ENCODE measurements at regions not wholly inside any gene's neighbourhood (a gene's known extent, or its start where the extent isn't known, plus 50 kb on each side); places are given as distances from the start of the nearest gene placed in this dataset.
"Not testable (repeated sequence)": the region's sequence is repeated elsewhere in the genome, so short reads cannot be mapped to it uniquely, and the experiment has no call there.

DNA sequence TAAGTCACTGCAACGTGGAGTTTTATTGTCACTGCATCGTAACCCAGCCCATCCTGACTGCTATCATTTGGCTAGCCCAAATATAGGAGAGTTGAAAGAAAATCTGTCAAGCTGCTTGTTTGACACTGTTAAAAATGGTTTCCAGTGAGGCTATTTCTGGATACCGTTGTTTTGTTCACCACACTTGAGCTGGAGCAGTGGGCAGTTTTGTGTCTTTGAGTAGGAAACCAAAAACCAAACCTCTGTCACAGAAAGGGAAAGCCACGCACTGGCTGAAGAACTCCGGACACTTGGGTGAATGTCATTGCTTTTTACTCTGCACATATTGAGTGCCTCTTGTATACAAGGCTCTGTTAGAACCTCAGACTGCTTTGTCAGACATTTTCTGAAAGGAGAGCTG lies 446.4 kb upstream of the CFAP20DC start:
- Histone ChIP-seq H3K4me2 (no peak overlapping the region), H3K4me3 (no peak overlapping the region), H3K9me3 (no peaks in the 10 kb centered on the region), H3K27ac (no peak overlapping the region), H3K4me1 (no peaks in the 10 kb centered on the region)
- ATAC-seq (no peak), DNase-seq (ENCODE audit: low read depth in 1 of 2, low spot score in 1 of 2) (no peak), FAIRE-seq (no peak)
- TF ChIP-seq ZFP36 (IDR thresholded peaks at IDR 0.05; ENCODE audit: borderline replicate concordance, partially characterized antibody) (no peak), ZNF302 (CRISPR knock-in tag; IDR thresholded peaks at IDR 0.05) (no peak), FOSL2 (IDR thresholded peaks at IDR 0.05) (no peak), FOSL2 (CRISPR knock-in tag; IDR thresholded peaks at IDR 0.05) (no peak), EHMT2 (IDR thresholded peaks at IDR 0.05; ENCODE audit: low read depth) (no peak), REST (IDR thresholded peaks at IDR 0.05) (no peak)
- ChIA-PET CTCF (no interaction called here), POLR2A (no interaction called here)
- WGBS (ENCODE audit: missing lambda C conversion rate) = 19% methylated on average over 5 of the region's 5 CpGs

DNA sequence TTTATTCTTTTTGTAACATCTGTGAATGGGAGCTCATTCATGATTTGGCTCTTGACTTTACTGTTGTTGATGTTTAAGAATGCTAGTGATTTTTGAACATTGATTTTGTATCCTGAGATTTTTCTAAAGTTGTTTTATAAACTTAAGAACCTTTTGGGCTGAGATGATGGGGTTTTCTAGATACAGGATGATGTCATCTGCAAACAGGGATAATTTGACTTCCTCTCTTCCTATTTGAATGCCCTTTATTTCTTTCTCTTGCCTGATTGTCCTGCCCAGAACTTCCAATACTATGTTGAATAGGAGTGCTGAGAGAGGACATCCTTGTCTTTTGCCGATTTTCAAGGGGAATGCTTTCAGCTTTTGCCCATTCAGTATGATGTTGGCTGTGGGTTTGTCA lies 445.1 kb upstream of the CFAP20DC start:
- POLR2A ChIA-PET, FAIRE-seq, CTCF ChIA-PET: not testable (repeated sequence)

GRCh38 chr3:59486520-59486919 lies 436.7 kb upstream of the CFAP20DC start:
- ATAC-seq = no peak
- POLR2A ChIA-PET = no interaction called here
- CTCF ChIA-PET = no interaction called here
- no peak for DNase-seq (ENCODE audit: low read depth in 1 of 2, low spot score in 1 of 2)
- Histone ChIP-seq H3K4me1 (no peaks in the 10 kb centered on the region), H3K9me3 (no peaks in the 10 kb centered on the region), H3K4me3 (no peak overlapping the region), H3K4me2 (no peak overlapping the region), H3K27ac (no peak overlapping the region)
- TF ChIP-seq MAZ (IDR thresholded peaks at IDR 0.05; ENCODE audit: borderline replicate concordance, low read depth, low read length) (no peak), POLR2AphosphoS2 (conservative IDR thresholded peaks at IDR 0.05; ENCODE audit: low read length) (no peak), RNF2 (IDR thresholded peaks at IDR 0.05; ENCODE audit: borderline replicate concordance, low read depth) (no peak), TP53 (CRISPR knock-in tag; IDR thresholded peaks at IDR 0.05) (no peak), FOSB (CRISPR knock-in tag; IDR thresholded peaks at IDR 0.05) (no peak), MAX (IDR thresholded peaks at IDR 0.05) (no peak), FOSL2 (IDR thresholded peaks at IDR 0.05) (no peak), FOSL2 (CRISPR knock-in tag; IDR thresholded peaks at IDR 0.05) (no peak), CBX8 (IDR thresholded peaks at IDR 0.05) (no peak), BHLHE40 (IDR thresholded peaks at IDR 0.05; ENCODE audit: low read depth, low read length) (no peak), KDM5A (IDR thresholded peaks at IDR 0.05) (no peak)
- TF ChIP-seq, protein P1, sequence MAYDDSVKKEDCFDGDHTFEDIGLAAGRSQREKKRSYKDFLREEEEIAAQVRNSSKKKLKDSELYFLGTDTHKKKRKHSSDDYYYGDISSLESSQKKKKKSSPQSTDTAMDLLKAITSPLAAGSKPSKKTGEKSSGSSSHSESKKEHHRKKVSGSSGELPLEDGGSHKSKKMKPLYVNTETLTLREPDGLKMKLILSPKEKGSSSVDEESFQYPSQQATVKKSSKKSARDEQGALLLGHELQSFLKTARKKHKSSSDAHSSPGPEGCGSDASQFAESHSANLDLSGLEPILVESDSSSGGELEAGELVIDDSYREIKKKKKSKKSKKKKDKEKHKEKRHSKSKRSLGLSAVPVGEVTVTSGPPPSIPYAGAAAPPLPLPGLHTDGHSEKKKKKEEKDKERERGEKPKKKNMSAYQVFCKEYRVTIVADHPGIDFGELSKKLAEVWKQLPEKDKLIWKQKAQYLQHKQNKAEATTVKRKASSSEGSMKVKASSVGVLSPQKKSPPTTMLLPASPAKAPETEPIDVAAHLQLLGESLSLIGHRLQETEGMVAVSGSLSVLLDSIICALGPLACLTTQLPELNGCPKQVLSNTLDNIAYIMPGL (CRISPR knock-in tag; IDR thresholded peaks at IDR 0.05; ENCODE audit: borderline replicate concordance) = no peak
- TF ChIP-seq, protein P2, sequence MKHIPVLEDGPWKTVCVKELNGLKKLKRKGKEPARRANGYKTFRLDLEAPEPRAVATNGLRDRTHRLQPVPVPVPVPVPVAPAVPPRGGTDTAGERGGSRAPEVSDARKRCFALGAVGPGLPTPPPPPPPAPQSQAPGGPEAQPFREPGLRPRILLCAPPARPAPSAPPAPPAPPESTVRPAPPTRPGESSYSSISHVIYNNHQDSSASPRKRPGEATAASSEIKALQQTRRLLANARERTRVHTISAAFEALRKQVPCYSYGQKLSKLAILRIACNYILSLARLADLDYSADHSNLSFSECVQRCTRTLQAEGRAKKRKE (CRISPR knock-in tag; IDR thresholded peaks at IDR 0.05; ENCODE audit: low read depth) = no peak
- no peak for FAIRE-seq
- WGBS (ENCODE audit: missing lambda C conversion rate) = 29% methylated on average over 3 of the region's 3 CpGs

More for the DNA sequence above, 445.1 kb upstream of the CFAP20DC start:
- not testable (repeated sequence) for H3K4me3 ChIP-seq; H3K27ac ChIP-seq; H3K4me2 ChIP-seq; ATAC-seq; H3K9me3 ChIP-seq; DNase-seq (ENCODE audit: low read depth in 1 of 2, low spot score in 1 of 2); H3K4me1 ChIP-seq
- 0% methylated on average over 1 of the region's 1 CpG for WGBS (ENCODE audit: missing lambda C conversion rate)
